Adrenal gland (tissue), 5 donors: ENCODE measurements at regions not wholly inside any gene's neighbourhood (a gene's known extent, or its start where the extent isn't known, plus 50 kb on each side); places are given as distances from the start of the nearest gene placed in this dataset.

Experiments used
- CTCF ChIP-seq, 6 experiments: fragments of 450-650 bp in 4 of 6; fragments of 200-600 bp in 2 of 6; sonication (generic) in 1 of 6; IDR thresholded peaks; 1 replicate in 5 of 6; 2 replicates in 1 of 6; pipeline versions ENCODE4 v1.5.1 to v1.8.0; 2016 to 2021; ENCODE audit warnings: antibody characterized with exemption in 6 of 6, mild to moderate bottlenecking in 2 of 6, moderate library complexity in 1 of 6
- POLR2A ChIP-seq, 2 donors: fragments of 450-650 bp; IDR thresholded peaks; one replicate each; pipeline ENCODE4 v1.6.1; 2017; ENCODE audit warnings: antibody characterized with exemption in 2 of 2, mild to moderate bottlenecking in 2 of 2, moderate library complexity in 1 of 2
- donor health status: DM: no; HTN: no; CAD: no.

GRCh38 chr6:48670546-48670945 is 559.5 kb upstream of the PTCHD4 start:
- TF ChIP-seq CTCF (IDR thresholded peaks at IDR 0.05) (no peak), POLR2A (IDR thresholded peaks at IDR 0.05) (no peak)
